ENCODE measurements at regions not wholly inside any gene's neighbourhood (a gene's known extent, or its start where the extent isn't known, plus 50 kb on each side); places are given as distances from the start of the nearest gene placed in this dataset.
"Not testable (repeated sequence)": the region's sequence is repeated elsewhere in the genome, so short reads cannot be mapped to it uniquely, and the experiment has no call there.

DNA sequence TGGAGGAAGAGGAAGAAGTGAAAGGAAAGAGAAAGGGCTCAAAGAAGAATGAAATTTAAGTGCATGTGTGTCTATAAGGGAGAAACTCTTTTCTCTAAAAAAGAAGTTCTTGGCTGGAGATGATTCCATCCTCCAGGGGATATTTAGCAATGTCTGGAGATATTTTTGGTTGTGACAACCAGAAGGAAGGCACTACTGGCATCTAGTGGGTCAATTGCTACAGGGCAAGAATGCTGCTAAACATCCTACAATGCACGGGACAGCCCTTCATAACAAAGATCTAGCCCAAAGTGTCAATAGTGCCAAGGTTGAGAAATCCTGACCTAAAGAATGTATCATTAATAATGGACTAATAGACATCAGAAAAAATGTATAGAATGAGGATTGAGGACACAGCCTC is 57.4 kb upstream of the ST3GAL6 start:
- DNase-seq = no peak

DNA sequence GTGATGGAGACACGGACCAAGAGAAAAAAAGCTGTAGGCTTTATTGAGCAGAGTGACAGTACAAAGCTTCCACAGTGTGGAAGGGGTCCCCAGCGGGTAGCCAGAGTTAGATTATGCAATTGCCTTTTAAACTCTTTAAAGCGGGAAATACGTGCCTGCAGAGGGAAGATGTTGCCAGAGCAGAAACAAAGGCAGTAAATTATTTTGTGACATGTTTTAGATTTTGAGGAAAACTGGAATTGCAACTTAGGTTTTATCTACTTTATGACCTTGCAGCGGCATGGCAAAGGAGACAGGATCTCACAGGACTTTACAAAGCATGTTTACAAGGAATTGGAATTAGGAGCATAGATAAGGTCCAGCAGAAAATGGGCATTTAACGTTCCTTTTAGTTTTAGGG is 54.5 kb upstream of the ST3GAL6 start:
- not testable (repeated sequence) for DNase-seq

DNA sequence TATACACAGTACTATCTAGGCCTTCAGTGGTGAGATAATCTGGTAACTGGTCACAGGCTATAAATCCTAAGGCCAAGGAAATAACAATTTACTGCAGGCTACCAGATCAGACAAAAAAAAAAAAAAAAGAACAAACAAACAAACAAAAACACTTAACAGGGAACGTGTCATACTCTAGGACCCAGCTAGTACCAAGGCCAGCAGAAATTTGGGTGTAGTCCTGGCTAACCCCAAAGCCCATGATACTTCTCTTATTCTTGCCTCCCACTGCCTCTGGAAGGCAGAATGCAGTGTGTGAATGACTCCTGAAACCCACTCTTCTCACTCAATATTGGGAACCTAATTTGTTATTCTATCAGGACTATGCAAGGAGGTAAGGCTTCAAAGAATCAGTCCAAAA is 53.7 kb upstream of the ST3GAL6 start:
- no peak for DNase-seq

DNA sequence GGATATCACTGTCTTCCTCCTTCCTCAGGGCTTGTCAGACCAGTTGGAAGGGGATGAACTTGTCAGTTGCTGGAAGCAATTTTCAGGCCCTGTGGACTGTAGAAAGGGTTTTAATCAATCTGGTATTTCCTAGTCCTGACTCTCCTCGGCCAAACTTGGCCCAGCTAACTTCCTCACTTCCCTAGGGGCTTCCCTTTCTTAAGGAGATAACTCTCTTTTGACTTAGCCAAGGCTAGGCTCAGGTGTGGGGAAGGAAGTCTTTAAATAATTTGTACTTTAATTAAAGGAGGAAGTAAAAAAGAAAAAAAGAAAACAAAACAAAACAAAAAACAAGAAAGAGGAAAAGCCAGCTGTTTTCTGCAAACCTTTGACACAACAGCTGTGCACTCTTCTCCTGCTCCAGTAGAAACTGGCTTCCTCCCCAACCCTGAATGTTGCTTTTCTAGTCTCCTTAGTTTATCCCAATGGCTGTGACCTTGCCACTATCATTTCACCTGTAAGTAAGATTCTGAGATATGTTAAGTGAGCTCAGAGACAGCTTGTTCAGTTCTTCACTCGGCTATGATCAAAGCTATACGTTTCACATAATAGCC is 53.0 kb upstream of the ST3GAL6 start:
- DNase-seq = no peak

GRCh38 chr3:98711426-98711825 is 51.7 kb upstream of the ST3GAL6 start:
- no peak for DNase-seq

DNA sequence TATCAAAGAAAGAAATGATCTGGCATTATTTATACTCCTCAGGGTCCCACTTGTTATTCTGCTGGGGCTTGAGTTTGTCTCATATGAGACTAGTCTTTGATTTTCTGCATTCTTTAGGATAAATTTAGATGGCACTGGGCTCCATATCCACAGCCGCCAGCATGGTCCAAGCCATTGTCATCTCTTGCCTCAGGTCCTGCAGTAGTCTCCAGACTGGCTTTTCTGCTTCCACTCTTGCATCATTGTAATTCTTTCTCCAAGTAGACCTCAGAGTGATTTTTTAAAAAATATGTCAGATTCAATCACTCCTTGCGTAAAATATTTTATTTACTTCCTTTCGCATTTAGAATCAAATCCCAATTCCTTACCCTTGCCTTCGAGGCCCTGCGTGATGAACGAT is 50.4 kb upstream of the ST3GAL6 start:
- DNase-seq = no peak

DNA sequence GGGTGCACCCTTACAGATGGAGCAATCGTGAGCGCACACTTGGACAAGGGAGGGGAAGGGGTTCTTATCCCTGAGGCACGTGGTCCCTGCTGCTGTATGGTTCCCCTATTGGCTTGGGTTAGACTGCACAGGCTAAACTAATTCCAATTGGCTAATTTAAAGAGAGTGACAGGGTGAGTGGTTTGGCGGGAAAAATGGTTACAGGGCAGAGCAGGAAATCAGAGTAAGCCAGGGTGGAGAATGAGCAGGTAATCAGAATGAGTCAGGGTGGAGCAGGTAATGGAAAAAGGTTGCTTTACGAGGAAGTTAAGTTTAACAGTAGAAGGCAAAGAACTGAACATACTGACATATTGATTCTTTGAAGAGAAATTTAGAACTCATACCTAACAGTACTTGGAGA is 49.8 kb upstream of the ST3GAL6 start:
- not testable (repeated sequence) for DNase-seq
